ENCODE measurements at regions not wholly inside any gene's neighbourhood (a gene's known extent, or its start where the extent isn't known, plus 50 kb on each side); places are given as distances from the start of the nearest gene placed in this dataset.

DNA sequence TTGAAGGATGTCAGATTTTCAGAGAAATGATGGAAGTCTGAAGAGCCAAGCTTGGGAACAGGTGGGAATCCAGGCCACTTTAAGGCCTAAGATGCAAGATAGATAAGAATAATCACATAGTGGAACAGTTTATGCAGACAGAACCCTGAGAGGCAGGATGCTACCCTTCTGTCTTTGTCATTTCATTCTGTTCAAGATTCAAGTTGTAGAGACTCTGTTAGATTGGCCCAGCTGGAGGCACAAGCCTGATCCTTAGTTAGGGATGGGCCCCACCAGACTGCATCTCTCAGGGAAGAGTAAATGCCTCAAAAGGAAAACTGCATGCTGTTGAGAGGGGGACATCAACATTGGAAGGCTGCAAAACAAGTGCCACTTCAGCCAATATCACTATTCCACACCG lies 287.0 kb downstream of the PCNX1 start:
- Mint-ChIP-seq H3K4me1 (ENCODE audit: low read depth) (peaks cover 9% of the 10 kb centered on the region), H3K27ac (ENCODE audit: unreplicated experiment) (no peak overlapping the region), H3K36me3 (ENCODE audit: low read depth) (no peaks in the 10 kb centered on the region), H3K9me3 (ENCODE audit: low read depth) (peaks cover 6% of the 10 kb centered on the region), H3K27me3 (ENCODE audit: low read depth) (peaks cover 4% of the 10 kb centered on the region), H3K4me3 (ENCODE audit: unreplicated experiment) (no peak overlapping the region)
- DNase-seq (ENCODE audit: low spot score), result no peak
- TF ChIP-seq, protein P1, sequence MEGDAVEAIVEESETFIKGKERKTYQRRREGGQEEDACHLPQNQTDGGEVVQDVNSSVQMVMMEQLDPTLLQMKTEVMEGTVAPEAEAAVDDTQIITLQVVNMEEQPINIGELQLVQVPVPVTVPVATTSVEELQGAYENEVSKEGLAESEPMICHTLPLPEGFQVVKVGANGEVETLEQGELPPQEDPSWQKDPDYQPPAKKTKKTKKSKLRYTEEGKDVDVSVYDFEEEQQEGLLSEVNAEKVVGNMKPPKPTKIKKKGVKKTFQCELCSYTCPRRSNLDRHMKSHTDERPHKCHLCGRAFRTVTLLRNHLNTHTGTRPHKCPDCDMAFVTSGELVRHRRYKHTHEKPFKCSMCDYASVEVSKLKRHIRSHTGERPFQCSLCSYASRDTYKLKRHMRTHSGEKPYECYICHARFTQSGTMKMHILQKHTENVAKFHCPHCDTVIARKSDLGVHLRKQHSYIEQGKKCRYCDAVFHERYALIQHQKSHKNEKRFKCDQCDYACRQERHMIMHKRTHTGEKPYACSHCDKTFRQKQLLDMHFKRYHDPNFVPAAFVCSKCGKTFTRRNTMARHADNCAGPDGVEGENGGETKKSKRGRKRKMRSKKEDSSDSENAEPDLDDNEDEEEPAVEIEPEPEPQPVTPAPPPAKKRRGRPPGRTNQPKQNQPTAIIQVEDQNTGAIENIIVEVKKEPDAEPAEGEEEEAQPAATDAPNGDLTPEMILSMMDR (IDR thresholded peaks at IDR 0.05), result no peak

DNA sequence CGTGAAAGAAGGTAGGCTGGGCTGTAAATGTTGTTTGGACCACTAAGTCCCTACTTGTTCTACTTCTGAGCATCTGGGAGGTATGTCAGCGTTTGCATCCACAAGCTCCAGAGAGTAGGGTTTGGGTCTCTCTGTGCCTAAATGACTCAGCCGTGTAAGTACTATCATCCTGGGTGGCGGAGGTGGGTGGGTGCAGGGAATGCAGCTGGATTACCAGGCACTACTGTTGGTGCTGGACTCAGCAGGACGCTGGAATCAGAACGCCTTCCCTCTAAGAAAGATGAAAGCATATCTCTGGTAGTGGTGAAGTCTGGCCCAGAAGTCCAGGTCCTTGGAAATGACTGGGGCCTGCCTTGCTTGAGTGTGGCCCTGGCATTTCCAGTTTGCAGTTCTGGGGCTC lies 289.7 kb downstream of the PCNX1 start:
- Mint-ChIP-seq H3K27me3 (ENCODE audit: low read depth) (peaks cover 6% of the 10 kb centered on the region), H3K27ac (ENCODE audit: unreplicated experiment) (no peak overlapping the region), H3K4me3 (ENCODE audit: unreplicated experiment) (no peak overlapping the region), H3K36me3 (ENCODE audit: low read depth) (no peaks in the 10 kb centered on the region), H3K4me1 (ENCODE audit: low read depth) (peaks cover 9% of the 10 kb centered on the region), H3K9me3 (ENCODE audit: low read depth) (peaks cover 6% of the 10 kb centered on the region)
- TF ChIP-seq, protein P1 (IDR thresholded peaks at IDR 0.05), result no peak
- no peak for DNase-seq (ENCODE audit: low spot score)

GRCh38 chr14:71198687-71199086 lies 291.4 kb downstream of the PCNX1 start:
- Mint-ChIP-seq H3K27me3 (ENCODE audit: low read depth) (peaks cover 13% of the 10 kb centered on the region), H3K27ac (ENCODE audit: unreplicated experiment) (peak overlapping the region; percentile 47), H3K36me3 (ENCODE audit: low read depth) (no peaks in the 10 kb centered on the region), H3K9me3 (ENCODE audit: low read depth) (peaks cover 6% of the 10 kb centered on the region), H3K4me3 (ENCODE audit: unreplicated experiment) (no peak overlapping the region), H3K4me1 (ENCODE audit: low read depth) (peaks cover 21% of the 10 kb centered on the region)
- TF ChIP-seq, protein P1 (IDR thresholded peaks at IDR 0.05), result no peak
- DNase-seq (ENCODE audit: low spot score), result no peak

DNA sequence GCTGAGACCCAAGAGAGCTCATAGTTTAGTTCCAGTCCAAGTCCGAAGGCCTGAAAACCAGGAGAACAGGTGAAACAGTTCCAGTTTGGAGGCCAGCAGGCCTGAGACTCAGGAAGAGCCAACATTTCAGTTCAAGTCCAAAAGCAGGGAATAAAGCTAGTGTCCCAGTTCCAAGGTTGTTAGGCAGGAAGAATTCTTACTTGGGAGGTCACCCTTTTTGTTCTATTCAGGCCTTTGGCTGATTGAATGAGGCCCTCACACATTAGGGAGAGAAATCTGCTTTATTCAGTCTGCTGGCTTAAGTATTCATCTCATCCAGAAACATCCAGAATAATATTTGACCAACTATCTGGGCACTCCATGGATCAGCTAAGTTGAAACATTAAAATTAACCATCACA lies 294.6 kb downstream of the PCNX1 start:
- Mint-ChIP-seq H3K36me3 (ENCODE audit: low read depth) (no peaks in the 10 kb centered on the region), H3K4me1 (ENCODE audit: low read depth) (peaks cover 27% of the 10 kb centered on the region), H3K27me3 (ENCODE audit: low read depth) (peaks cover 16% of the 10 kb centered on the region), H3K9me3 (ENCODE audit: low read depth) (peaks cover 6% of the 10 kb centered on the region), H3K27ac (ENCODE audit: unreplicated experiment) (no peak overlapping the region), H3K4me3 (ENCODE audit: unreplicated experiment) (no peak overlapping the region)
- DNase-seq (ENCODE audit: low spot score), result no peak
- TF ChIP-seq, protein P1 (IDR thresholded peaks at IDR 0.05), result no peak

GRCh38 chr14:71202881-71203280 lies 295.6 kb downstream of the PCNX1 start:
- Mint-ChIP-seq H3K4me1 (ENCODE audit: low read depth) (peaks cover 26% of the 10 kb centered on the region), H3K9me3 (ENCODE audit: low read depth) (peaks cover 6% of the 10 kb centered on the region), H3K4me3 (ENCODE audit: unreplicated experiment) (no peak overlapping the region), H3K27me3 (ENCODE audit: low read depth) (peaks cover 16% of the 10 kb centered on the region), H3K27ac (ENCODE audit: unreplicated experiment) (peak overlapping the region; percentile 24), H3K36me3 (ENCODE audit: low read depth) (no peaks in the 10 kb centered on the region)
- TF ChIP-seq, protein P1 (IDR thresholded peaks at IDR 0.05), result no peak
- no peak for DNase-seq (ENCODE audit: low spot score)
